Cardiac muscle cell (in vitro differentiated cells and primary cell): ENCODE measurements at regions not wholly inside any gene's neighbourhood (a gene's known extent, or its start where the extent isn't known, plus 50 kb on each side); places are given as distances from the start of the nearest gene placed in this dataset.
A peak's percentile ranks its signal among the peaks of the same experiment; 100 is the strongest.

Source experiments
- DNase-seq, 2 donors: peaks; one replicate each; pipeline versions ENCODE4 v3.0.0 to v3.0.0-alpha.2; 2010 to 2017; ENCODE audit warnings: low read depth in 1 of 2, low spot score in 1 of 2
- H3K27ac ChIP-seq: fragments of 200-600 bp; sonication (generic); 2 replicates; pipeline ENCODE4 v1.5.1; 2016
- H3K27me3 ChIP-seq: fragments of 200-600 bp; sonication (generic); 2 replicates; pipeline ENCODE4 v1.6.0; 2016; ENCODE audit warnings: control low read depth
- H3K36me3 ChIP-seq: fragments of 200-600 bp; sonication (generic); 2 replicates; pipeline ENCODE4 v1.5.1; 2016; ENCODE audit warnings: control low read depth
- H3K4me1 ChIP-seq: fragments of 200-600 bp; sonication (generic); 2 replicates; pipeline ENCODE4 v1.8.1; 2017; ENCODE audit warnings: low read depth, mild to moderate bottlenecking, mixed run types
- H3K4me3 ChIP-seq: fragments of 200-600 bp; sonication (generic); 2 replicates; pipeline ENCODE4 v1.5.1; 2016; ENCODE audit warnings: mild to moderate bottlenecking
- H3K9me3 ChIP-seq: fragments of 200-600 bp; sonication (generic); 2 replicates; pipeline ENCODE4 v1.5.1; 2017; ENCODE audit warnings: low read depth, mild to moderate bottlenecking, control low read depth
- TF ChIP-seq, protein P1 (sequence below): IDR thresholded peaks from 2 replicates; pipeline ENCODE4 v1.5.1; 2012; ENCODE audit warnings: low read depth, mild to moderate bottlenecking, low read length

DNA sequence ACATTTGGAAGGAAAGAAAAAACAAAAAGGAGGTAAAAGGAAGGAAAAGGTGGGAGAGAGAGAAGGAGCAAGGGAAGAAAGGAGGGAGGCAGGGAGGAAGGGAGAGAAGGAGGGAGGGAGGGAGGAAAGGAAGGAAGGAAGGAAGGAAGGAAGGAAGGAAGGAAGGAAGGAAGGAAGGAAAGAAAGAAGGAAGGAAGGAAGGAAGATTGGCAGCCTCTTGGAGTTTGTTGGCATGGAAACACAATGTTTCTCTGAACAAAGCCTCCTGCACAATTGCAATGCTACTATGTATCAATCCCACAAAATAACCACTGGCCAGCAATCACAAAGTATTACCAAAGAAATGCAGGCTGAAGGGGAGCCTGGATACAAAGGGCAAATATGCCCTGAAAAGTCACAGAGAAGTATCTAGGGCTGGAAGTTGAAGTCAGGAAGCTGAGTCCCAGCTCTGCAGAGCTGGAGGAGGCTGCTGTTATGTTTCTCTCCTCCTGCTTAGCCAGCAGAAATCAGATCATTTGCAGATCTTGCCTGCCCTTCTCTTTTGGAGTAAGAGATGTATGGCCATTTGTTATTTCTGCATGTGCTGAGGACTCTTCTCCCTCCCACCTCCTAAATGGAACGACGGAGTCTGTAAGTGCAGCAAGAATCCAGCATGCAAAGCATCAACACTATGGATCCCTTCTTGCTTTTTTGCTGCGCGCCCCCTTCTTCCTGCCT, 195.9 kb upstream of the LDB2 start:
- H3K4me1 ChIP-seq = peaks cover 16% of the 10 kb centered on the region
- H3K27me3 ChIP-seq = no peaks in the 10 kb centered on the region
- H3K36me3 ChIP-seq = no peaks in the 10 kb centered on the region
- no peaks in the 10 kb centered on the region for H3K9me3 ChIP-seq
- TF ChIP-seq, protein P1, sequence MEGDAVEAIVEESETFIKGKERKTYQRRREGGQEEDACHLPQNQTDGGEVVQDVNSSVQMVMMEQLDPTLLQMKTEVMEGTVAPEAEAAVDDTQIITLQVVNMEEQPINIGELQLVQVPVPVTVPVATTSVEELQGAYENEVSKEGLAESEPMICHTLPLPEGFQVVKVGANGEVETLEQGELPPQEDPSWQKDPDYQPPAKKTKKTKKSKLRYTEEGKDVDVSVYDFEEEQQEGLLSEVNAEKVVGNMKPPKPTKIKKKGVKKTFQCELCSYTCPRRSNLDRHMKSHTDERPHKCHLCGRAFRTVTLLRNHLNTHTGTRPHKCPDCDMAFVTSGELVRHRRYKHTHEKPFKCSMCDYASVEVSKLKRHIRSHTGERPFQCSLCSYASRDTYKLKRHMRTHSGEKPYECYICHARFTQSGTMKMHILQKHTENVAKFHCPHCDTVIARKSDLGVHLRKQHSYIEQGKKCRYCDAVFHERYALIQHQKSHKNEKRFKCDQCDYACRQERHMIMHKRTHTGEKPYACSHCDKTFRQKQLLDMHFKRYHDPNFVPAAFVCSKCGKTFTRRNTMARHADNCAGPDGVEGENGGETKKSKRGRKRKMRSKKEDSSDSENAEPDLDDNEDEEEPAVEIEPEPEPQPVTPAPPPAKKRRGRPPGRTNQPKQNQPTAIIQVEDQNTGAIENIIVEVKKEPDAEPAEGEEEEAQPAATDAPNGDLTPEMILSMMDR = no peak
- H3K27ac ChIP-seq = no peak overlapping the region
- no peak overlapping the region for H3K4me3 ChIP-seq
- DNase-seq = peak in 1 of 2 donors; percentile 46

DNA sequence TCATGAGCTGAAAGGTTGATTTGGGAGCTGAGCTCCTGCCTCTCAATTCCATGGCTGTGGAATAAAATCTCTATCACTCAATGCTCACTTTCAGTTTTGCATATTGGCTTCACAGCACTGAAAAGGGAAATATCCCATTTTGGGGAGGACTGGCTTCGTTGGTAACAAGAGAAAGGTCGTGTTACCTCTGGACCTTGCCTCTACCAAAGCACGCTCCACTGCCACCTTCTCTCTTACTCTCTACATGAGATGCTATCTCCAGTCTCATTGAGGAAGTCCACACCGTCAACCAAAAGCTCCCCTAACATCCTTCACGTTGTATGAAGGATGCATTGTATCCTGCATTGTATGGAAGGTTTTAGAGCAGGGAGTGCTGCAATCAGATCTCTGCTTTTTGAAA, 195.0 kb upstream of the LDB2 start:
- TF ChIP-seq, protein P1 = no peak

DNA sequence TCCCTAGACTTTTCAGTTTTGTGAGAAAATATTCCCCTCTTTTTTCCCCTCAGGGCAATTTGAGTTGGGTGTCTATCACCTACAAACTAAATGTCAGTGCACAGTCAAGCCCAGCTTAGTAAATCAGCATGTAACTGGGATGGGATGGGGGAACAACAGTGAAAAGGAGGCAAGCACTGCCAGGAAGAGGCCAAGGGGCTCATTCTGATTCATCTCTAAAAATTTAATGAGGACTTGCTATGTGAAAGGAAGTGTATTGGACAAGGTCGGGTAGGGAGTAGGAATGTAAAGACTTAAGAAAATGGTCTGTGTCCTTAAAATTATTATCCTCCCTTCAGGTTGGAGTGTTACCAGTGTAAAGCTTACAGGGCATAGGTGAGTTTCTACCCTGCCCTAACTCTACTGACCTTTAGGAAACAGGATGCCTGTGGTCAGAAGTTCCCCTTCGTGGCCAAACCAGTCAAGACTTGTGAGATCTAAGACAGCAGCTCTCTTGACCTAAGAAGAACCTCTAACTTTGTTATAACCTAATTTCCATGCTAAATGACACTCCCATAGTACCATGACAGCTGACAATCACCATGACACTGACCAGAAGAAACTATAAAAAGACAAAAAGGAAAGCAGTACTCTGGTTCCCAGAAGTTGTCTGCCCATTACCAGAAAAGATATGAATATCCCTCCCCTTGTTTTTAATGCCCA, 194.4 kb upstream of the LDB2 start:
- no peak overlapping the region for H3K27ac ChIP-seq
- H3K36me3 ChIP-seq = no peaks in the 10 kb centered on the region
- no peak overlapping the region for H3K4me3 ChIP-seq
- H3K4me1 ChIP-seq = peaks cover 16% of the 10 kb centered on the region
- no peaks in the 10 kb centered on the region for H3K27me3 ChIP-seq
- no peak for DNase-seq
- H3K9me3 ChIP-seq = no peaks in the 10 kb centered on the region
- TF ChIP-seq, protein P1 = no peak

More for the DNA sequence above, 195.0 kb upstream of the LDB2 start:
- H3K4me1 ChIP-seq = peaks cover 16% of the 10 kb centered on the region
- no peak overlapping the region for H3K4me3 ChIP-seq
- DNase-seq = no peak
- H3K27me3 ChIP-seq = no peaks in the 10 kb centered on the region
- H3K27ac ChIP-seq = no peak overlapping the region
- H3K9me3 ChIP-seq = no peaks in the 10 kb centered on the region
- no peaks in the 10 kb centered on the region for H3K36me3 ChIP-seq

DNA sequence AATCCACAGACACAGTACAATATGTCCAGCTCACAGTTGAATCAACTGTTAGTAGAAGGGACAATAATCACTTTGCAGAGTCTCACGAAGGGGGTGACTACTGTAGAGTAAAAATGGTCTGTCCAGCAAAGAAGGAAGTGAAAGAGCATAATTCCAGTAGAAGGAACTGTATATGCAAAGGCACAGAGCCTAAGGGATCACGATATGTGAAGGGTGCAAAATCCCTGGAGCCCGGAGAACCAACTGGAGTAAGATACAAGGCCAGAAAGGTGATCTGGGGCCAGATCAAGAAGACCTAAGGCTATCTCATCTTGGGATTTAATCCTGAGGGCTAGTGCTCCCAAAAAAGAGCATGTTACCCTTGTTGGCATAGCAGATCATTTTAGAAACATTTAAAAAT, 192.7 kb upstream of the LDB2 start:
- TF ChIP-seq, protein P1 = no peak
- Histone ChIP-seq H3K36me3 (no peaks in the 10 kb centered on the region), H3K4me1 (peaks cover 16% of the 10 kb centered on the region), H3K27me3 (no peaks in the 10 kb centered on the region), H3K4me3 (no peak overlapping the region), H3K27ac (no peak overlapping the region), H3K9me3 (no peaks in the 10 kb centered on the region)
- no peak for DNase-seq

DNA sequence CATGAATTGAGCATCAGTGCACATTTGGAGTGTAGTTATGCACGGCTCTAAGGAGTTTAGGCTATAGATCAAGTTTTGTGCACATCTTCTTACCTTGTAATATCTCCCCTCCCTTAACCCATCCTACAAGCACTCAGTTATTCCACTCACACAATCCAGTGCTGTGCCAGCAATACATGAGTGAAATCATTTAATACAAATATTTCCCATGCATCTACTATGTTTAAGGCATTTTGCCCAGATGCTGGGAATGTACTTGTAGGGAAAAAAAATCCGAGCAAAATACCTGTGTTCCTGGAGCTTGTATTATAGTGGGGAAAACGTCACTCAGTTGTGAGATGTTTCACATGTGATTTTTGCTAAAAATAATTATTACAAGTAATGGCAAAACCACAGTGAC, 191.6 kb upstream of the LDB2 start:
- no peak overlapping the region for H3K4me3 ChIP-seq
- H3K4me1 ChIP-seq = peaks cover 16% of the 10 kb centered on the region
- TF ChIP-seq, protein P1 = no peak
- no peak for DNase-seq
- H3K27me3 ChIP-seq = no peaks in the 10 kb centered on the region
- no peak overlapping the region for H3K27ac ChIP-seq
- H3K9me3 ChIP-seq = no peaks in the 10 kb centered on the region
- H3K36me3 ChIP-seq = no peaks in the 10 kb centered on the region
